GM11168 (cell line): ENCODE measurements at regions not wholly inside any gene's neighbourhood (a gene's known extent, or its start where the extent isn't known, plus 50 kb on each side); places are given as distances from the start of the nearest gene placed in this dataset.

ENCODE experiments used
- in situ Hi-C: fragments of 300-500 bp; cut with MboI; formaldehyde crosslinking; loops from one replicate; pipeline ENCODE4 v1.12.0; 2022; ENCODE audit warnings: low sequenced_read_pairs; ENCODE audit not compliant: unreplicated experiment

- in situ Hi-C loops: no loop called here
Observed at GRCh38 chr7:15750727-15751126, 64.2 kb upstream of the MEOX2 start.

- in situ Hi-C loops: no loop called here
Observed at GRCh38 chr7:15749631-15750030, 63.1 kb upstream of the MEOX2 start.

- in situ Hi-C loops: no loop called here
Observed at GRCh38 chr7:15747712-15748111, 61.2 kb upstream of the MEOX2 start.

GRCh38 chr7:15747301-15747700, 60.8 kb upstream of the MEOX2 start:
- in situ Hi-C loops: no loop called here

GRCh38 chr7:15743926-15744480, 57.5 kb upstream of the MEOX2 start:
- in situ Hi-C loops: no loop called here

GRCh38 chr7:15737601-15738000, 51.1 kb upstream of the MEOX2 start:
- in situ Hi-C loops: no loop called here
